ENCODE measurements at regions not wholly inside any gene's neighbourhood (a gene's known extent, or its start where the extent isn't known, plus 50 kb on each side); places are given as distances from the start of the nearest gene placed in this dataset.

GRCh38 chr13:55649485-55649884, 1491.2 kb upstream of the PRR20A start:
- TF ChIP-seq EZH2 (IDR thresholded peaks at IDR 0.05; ENCODE audit: low read length, missing control alignments): no peak
- no peak for TF ChIP-seq CTCF (conservative IDR thresholded peaks at IDR 0.05 in 1 of 2, IDR thresholded peaks at IDR 0.05 in 1 of 2; ENCODE audit: low read depth in 1 of 2, low read length in 2 of 2)
